ENCODE measurements at regions not wholly inside any gene's neighbourhood (a gene's known extent, or its start where the extent isn't known, plus 50 kb on each side); places are given as distances from the start of the nearest gene placed in this dataset.

- TF ChIP-seq CTCF (conservative IDR thresholded peaks at IDR 0.05) (no peak), EZH2 (IDR thresholded peaks at IDR 0.05; ENCODE audit: low read depth) (no peak)
These were observed 106.6 kb upstream of the ATP6AP2 start for GRCh38 chrX:40474205-40474626.

Data from PC-9 (cell line).